H1 (cell line): ENCODE measurements at regions not wholly inside any gene's neighbourhood (a gene's known extent, or its start where the extent isn't known, plus 50 kb on each side); places are given as distances from the start of the nearest gene placed in this dataset.

Experiments used
- EP300 ChIP-seq, 2 experiments: IDR thresholded peaks; 1 replicate in 1 of 2; 2 replicates in 1 of 2; pipeline ENCODE4 v1.6.1; 2011 to 2012; ENCODE audit warnings: low read depth in 2 of 2, low read length in 2 of 2, mild to moderate bottlenecking in 2 of 2, borderline replicate concordance in 1 of 2, inconsistent platforms in 1 of 2, moderate library complexity in 1 of 2
- EZH2 ChIP-seq: fragments of 200-600 bp; sonication (generic); IDR thresholded peaks from 2 replicates; pipeline ENCODE4 v1.7.1; 2012; ENCODE audit warnings: low read depth, mild to moderate bottlenecking, moderate library complexity, low read length, inconsistent platforms; ENCODE audit not compliant: severe bottlenecking
- KDM5A ChIP-seq: fragments of 200-600 bp; IDR thresholded peaks from 2 replicates; pipeline ENCODE4 v1.7.1; 2012; ENCODE audit warnings: mild to moderate bottlenecking, low read length, inconsistent platforms, mixed read lengths
- POLR2AphosphoS5 ChIP-seq: IDR thresholded peaks from 2 replicates; pipeline ENCODE4 v1.6.1; 2011; ENCODE audit warnings: low read depth, low read length
- RNF2 ChIP-seq: fragments of 200-900, 300-1000 bp; sonication (generic); IDR thresholded peaks from 2 replicates; pipeline ENCODE4 v1.7.1; 2016; ENCODE audit warnings: borderline replicate concordance, low read depth, mild to moderate bottlenecking, antibody characterized with exemption, low read length; ENCODE audit not compliant: poor library complexity, severe bottlenecking; ENCODE audit errors: missing control alignments
- SP2 ChIP-seq: IDR thresholded peaks from 2 replicates; pipeline ENCODE4 v1.6.1; 2012; ENCODE audit warnings: mild to moderate bottlenecking, low read length, inconsistent platforms
- TF ChIP-seq, protein P1 (sequence below), 3 experiments: IDR thresholded peaks; 1 replicate in 2 of 3; 2 replicates in 1 of 3; pipeline versions ENCODE4 v1.5.1 to v1.6.1; 2011; ENCODE audit warnings: low read length in 3 of 3, mild to moderate bottlenecking in 3 of 3, inconsistent platforms in 2 of 3, low read depth in 1 of 3, moderate library complexity in 1 of 3; ENCODE audit not compliant: insufficient read depth in 1 of 3; ENCODE audit errors: control extremely low read depth in 1 of 3
- TF ChIP-seq, protein P2 (sequence below): IDR thresholded peaks from 2 replicates; pipeline ENCODE4 v1.6.1; 2012; ENCODE audit warnings: low read length, inconsistent platforms

DNA sequence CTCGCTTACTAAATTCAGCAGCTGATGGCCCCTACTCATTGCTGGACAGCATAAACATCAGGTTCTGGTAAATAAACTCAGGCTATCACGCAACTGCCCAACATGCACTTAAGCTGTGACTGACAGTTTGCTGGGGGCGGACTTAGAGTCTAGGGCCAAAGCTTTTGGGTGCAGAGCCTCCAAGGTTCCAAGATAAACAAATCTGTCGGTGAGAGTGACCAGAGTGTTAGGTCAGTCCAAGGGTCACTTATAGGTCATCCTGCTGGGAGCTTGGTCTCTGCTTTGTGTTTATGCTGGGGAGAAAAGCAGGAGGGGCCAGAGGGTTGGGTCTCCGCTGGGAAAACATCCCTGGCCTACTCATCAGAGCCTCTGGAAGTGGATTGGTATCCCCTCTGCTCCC, 188.6 kb upstream of the GATA6 start:
- TF ChIP-seq, protein P1, sequence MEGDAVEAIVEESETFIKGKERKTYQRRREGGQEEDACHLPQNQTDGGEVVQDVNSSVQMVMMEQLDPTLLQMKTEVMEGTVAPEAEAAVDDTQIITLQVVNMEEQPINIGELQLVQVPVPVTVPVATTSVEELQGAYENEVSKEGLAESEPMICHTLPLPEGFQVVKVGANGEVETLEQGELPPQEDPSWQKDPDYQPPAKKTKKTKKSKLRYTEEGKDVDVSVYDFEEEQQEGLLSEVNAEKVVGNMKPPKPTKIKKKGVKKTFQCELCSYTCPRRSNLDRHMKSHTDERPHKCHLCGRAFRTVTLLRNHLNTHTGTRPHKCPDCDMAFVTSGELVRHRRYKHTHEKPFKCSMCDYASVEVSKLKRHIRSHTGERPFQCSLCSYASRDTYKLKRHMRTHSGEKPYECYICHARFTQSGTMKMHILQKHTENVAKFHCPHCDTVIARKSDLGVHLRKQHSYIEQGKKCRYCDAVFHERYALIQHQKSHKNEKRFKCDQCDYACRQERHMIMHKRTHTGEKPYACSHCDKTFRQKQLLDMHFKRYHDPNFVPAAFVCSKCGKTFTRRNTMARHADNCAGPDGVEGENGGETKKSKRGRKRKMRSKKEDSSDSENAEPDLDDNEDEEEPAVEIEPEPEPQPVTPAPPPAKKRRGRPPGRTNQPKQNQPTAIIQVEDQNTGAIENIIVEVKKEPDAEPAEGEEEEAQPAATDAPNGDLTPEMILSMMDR (IDR thresholded peaks at IDR 0.05; ENCODE audit: control extremely low read depth in 1 of 3, insufficient read depth in 1 of 3, low read depth in 1 of 3, low read length in 3 of 3): no peak
- TF ChIP-seq RNF2 (no peak), SP2 (no peak), POLR2AphosphoS5 (no peak), EZH2 (no peak), EP300 (IDR thresholded peaks at IDR 0.05; ENCODE audit: borderline replicate concordance in 1 of 2, low read depth in 2 of 2, low read length in 2 of 2) (no peak), KDM5A (no peak)
- TF ChIP-seq, protein P2, sequence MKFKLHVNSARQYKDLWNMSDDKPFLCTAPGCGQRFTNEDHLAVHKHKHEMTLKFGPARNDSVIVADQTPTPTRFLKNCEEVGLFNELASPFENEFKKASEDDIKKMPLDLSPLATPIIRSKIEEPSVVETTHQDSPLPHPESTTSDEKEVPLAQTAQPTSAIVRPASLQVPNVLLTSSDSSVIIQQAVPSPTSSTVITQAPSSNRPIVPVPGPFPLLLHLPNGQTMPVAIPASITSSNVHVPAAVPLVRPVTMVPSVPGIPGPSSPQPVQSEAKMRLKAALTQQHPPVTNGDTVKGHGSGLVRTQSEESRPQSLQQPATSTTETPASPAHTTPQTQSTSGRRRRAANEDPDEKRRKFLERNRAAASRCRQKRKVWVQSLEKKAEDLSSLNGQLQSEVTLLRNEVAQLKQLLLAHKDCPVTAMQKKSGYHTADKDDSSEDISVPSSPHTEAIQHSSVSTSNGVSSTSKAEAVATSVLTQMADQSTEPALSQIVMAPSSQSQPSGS: no peak
